ENCODE measurements at regions not wholly inside any gene's neighbourhood (a gene's known extent, or its start where the extent isn't known, plus 50 kb on each side); places are given as distances from the start of the nearest gene placed in this dataset.

DNA sequence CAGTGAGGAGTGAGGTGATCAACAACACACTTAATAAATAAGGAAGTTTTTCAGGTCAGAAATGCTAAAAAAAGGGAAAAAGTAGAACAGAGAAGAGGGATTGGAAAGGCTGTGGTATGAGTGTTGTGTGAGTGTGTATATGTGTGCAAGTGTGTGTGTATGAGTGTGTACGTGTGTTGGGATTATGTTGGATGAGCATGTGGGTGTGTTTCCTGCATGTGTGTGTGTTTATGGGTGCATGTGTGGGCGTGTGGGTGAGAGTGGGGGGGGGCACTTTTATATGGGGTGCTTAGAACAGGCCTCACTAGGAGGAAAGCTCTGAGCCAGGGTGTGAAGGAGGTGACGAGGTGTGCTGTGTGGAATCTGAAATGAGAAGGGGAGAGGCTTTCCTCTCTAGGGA lies 116.8 kb upstream of the SLC22A23 start:
- DNase-seq: no peak
- Histone ChIP-seq H3F3A (ENCODE audit: insufficient read depth, low read length) (no peaks in the 10 kb centered on the region), H3K36me3 (replicated peaks; ENCODE audit: insufficient read depth, low read length) (no peaks in the 10 kb centered on the region), H4K20me1 (ENCODE audit: insufficient read depth, low read length) (no peaks in the 10 kb centered on the region), H3K4me1 (ENCODE audit: low read length) (no peaks in the 10 kb centered on the region), H3K9ac (ENCODE audit: low read length) (no peak overlapping the region), H3K9me2 (replicated peaks; ENCODE audit: insufficient read depth, low read length) (no peaks in the 10 kb centered on the region), H3K27ac (ENCODE audit: low read length) (no peak overlapping the region), H3K79me2 (ENCODE audit: low read length) (no peaks in the 10 kb centered on the region), H3K27me3 (replicated peaks; ENCODE audit: insufficient read depth, low read length) (no peaks in the 10 kb centered on the region), H2AFZ (ENCODE audit: low read length) (no peak overlapping the region), H3K9me3 (replicated peaks; ENCODE audit: insufficient read depth, low read length) (no peaks in the 10 kb centered on the region), H3K4me2 (ENCODE audit: low read depth, low read length) (no peak overlapping the region), H3K4me3 (ENCODE audit: low read length) (no peak overlapping the region)
- TF ChIP-seq, protein P1, sequence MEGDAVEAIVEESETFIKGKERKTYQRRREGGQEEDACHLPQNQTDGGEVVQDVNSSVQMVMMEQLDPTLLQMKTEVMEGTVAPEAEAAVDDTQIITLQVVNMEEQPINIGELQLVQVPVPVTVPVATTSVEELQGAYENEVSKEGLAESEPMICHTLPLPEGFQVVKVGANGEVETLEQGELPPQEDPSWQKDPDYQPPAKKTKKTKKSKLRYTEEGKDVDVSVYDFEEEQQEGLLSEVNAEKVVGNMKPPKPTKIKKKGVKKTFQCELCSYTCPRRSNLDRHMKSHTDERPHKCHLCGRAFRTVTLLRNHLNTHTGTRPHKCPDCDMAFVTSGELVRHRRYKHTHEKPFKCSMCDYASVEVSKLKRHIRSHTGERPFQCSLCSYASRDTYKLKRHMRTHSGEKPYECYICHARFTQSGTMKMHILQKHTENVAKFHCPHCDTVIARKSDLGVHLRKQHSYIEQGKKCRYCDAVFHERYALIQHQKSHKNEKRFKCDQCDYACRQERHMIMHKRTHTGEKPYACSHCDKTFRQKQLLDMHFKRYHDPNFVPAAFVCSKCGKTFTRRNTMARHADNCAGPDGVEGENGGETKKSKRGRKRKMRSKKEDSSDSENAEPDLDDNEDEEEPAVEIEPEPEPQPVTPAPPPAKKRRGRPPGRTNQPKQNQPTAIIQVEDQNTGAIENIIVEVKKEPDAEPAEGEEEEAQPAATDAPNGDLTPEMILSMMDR (IDR thresholded peaks at IDR 0.05; ENCODE audit: low read length): no peak
- no peak for TF ChIP-seq EZH2phosphoT487 (IDR thresholded peaks at IDR 0.05; ENCODE audit: low read length)
- TF ChIP-seq EZH2 (optimal IDR thresholded peaks at IDR 0.05; ENCODE audit: low read depth, low read length): no peak

DNA sequence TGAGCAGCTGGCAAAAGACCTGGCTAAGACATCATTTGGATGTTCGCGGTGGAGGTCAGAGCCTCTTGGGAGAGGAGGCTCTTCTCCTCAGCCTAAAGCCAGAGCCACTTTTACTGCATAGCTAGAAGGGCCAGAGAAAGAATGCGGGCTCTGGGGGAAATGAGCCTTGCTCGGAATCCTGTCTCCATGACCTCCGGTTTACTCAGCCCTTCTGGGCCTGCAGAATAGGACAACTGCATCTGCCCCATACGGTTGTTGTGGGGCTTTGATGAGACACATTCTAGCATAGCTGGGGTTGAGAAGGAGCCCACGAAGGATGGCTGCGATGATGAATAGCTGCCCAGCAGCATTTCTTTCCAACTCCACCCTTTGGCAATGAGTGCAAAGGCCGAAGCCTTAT lies 115.0 kb upstream of the SLC22A23 start:
- no peaks in the 10 kb centered on the region for H3K36me3 ChIP-seq (replicated peaks; ENCODE audit: insufficient read depth, low read length)
- no peak overlapping the region for H3K4me3 ChIP-seq (ENCODE audit: low read length)
- H3K9me3 ChIP-seq (replicated peaks; ENCODE audit: insufficient read depth, low read length): no peaks in the 10 kb centered on the region
- H2AFZ ChIP-seq (ENCODE audit: low read length): no peak overlapping the region
- H3K79me2 ChIP-seq (ENCODE audit: low read length): no peaks in the 10 kb centered on the region
- H3K27ac ChIP-seq (ENCODE audit: low read length): no peak overlapping the region
- TF ChIP-seq, protein P1 (IDR thresholded peaks at IDR 0.05; ENCODE audit: low read length): no peak
- no peak for TF ChIP-seq EZH2 (optimal IDR thresholded peaks at IDR 0.05; ENCODE audit: low read depth, low read length)
- TF ChIP-seq EZH2phosphoT487 (IDR thresholded peaks at IDR 0.05; ENCODE audit: low read length): no peak
- no peak overlapping the region for H3K4me2 ChIP-seq (ENCODE audit: low read depth, low read length)
- no peaks in the 10 kb centered on the region for H3K4me1 ChIP-seq (ENCODE audit: low read length)
- DNase-seq: no peak
- H4K20me1 ChIP-seq (ENCODE audit: insufficient read depth, low read length): no peaks in the 10 kb centered on the region
- no peaks in the 10 kb centered on the region for H3K27me3 ChIP-seq (replicated peaks; ENCODE audit: insufficient read depth, low read length)
- H3K9me2 ChIP-seq (replicated peaks; ENCODE audit: insufficient read depth, low read length): no peaks in the 10 kb centered on the region
- no peak overlapping the region for H3K9ac ChIP-seq (ENCODE audit: low read length)
- no peaks in the 10 kb centered on the region for H3F3A ChIP-seq (ENCODE audit: insufficient read depth, low read length)

DNA sequence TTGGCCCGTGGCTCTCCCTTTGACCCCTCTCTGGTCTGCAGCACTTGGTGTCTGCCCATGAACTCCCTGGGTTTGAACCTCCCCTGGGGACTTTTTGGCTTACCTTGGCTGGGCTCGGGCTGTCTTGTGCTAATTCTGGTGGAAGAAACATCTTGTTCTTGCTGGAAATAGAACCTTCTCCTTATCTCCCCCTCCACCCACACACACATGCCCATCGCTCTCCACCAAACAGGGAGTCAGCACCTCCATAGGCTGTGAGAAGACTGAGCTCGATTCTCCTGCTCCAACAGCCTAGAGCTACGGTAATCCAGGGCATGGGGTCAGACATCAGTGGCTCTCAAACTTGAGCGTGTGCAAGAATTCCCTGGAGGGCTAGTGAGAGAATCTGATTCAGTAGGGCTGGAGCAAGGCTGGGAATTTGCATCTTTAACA lies 114.4 kb upstream of the SLC22A23 start:
- no peaks in the 10 kb centered on the region for H3K9me3 ChIP-seq (replicated peaks; ENCODE audit: insufficient read depth, low read length)

More for the DNA sequence above, 114.4 kb upstream of the SLC22A23 start:
- no peak for DNase-seq
- H3K4me3 ChIP-seq (ENCODE audit: low read length): no peak overlapping the region
- no peaks in the 10 kb centered on the region for H3K79me2 ChIP-seq (ENCODE audit: low read length)
- H2AFZ ChIP-seq (ENCODE audit: low read length): no peak overlapping the region
- H3K27me3 ChIP-seq (replicated peaks; ENCODE audit: insufficient read depth, low read length): no peaks in the 10 kb centered on the region
- H3K9ac ChIP-seq (ENCODE audit: low read length): no peak overlapping the region
- TF ChIP-seq EZH2 (optimal IDR thresholded peaks at IDR 0.05; ENCODE audit: low read depth, low read length) (no peak), EZH2phosphoT487 (IDR thresholded peaks at IDR 0.05; ENCODE audit: low read length) (no peak)
- TF ChIP-seq, protein P1 (IDR thresholded peaks at IDR 0.05; ENCODE audit: low read length): no peak
- H3K4me1 ChIP-seq (ENCODE audit: low read length): no peaks in the 10 kb centered on the region
- no peak overlapping the region for H3K27ac ChIP-seq (ENCODE audit: low read length)
- H4K20me1 ChIP-seq (ENCODE audit: insufficient read depth, low read length): no peaks in the 10 kb centered on the region
- H3K36me3 ChIP-seq (replicated peaks; ENCODE audit: insufficient read depth, low read length): no peaks in the 10 kb centered on the region
- H3K4me2 ChIP-seq (ENCODE audit: low read depth, low read length): no peak overlapping the region
- H3K9me2 ChIP-seq (replicated peaks; ENCODE audit: insufficient read depth, low read length): no peaks in the 10 kb centered on the region
- H3F3A ChIP-seq (ENCODE audit: insufficient read depth, low read length): no peaks in the 10 kb centered on the region
